Retinal pigment epithelial cell (primary cell): ENCODE measurements at regions not wholly inside any gene's neighbourhood (a gene's known extent, or its start where the extent isn't known, plus 50 kb on each side); places are given as distances from the start of the nearest gene placed in this dataset.

Experiments
- DNase-seq: peaks from one replicate; pipeline ENCODE4 v3.0.0-alpha.2; 2010; ENCODE audit warnings: low read depth
- H3K4me3 ChIP-seq: 2 replicates; pipeline ENCODE4 v1.5.1; 2011; ENCODE audit warnings: mild to moderate bottlenecking, low read length, control low read depth, moderate library complexity
- TF ChIP-seq, protein P1 (sequence below): conservative IDR thresholded peaks from 2 replicates; pipeline ENCODE4 v1.5.1; 2011; ENCODE audit warnings: low read depth, low read length, control low read depth, inconsistent platforms

DNA sequence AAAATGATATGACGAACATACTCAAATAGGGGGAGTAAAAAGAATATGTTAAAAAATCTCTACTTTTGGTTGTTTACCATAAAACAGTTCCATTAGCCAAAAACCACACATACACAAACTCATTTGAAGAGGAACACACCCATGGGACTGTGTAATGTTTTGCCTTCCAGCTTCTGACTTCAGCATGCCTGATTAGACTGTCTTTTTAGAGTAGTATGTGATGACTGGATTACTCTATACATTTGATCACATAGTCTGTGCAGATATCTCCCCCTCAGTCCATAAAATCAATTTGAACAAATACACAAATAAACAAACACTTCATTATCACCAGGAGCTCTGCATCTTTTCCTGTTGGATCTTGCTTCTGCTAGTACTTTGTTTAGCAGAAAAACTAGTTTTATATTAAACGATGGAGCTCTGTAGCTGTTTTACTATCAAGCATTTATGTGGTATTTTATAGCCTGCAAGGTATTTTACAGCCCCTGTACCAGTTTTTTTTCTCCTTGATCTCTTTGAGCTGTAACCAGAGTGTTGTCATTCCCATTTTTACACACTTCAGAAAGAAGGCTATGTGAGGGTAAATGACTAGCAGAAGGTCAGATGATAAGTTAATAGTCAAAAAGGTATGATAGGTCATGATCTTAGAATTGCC lies 866.5 kb upstream of the MAP3K7 start:
- no peak overlapping the region for H3K4me3 ChIP-seq
- no peak for DNase-seq

DNA sequence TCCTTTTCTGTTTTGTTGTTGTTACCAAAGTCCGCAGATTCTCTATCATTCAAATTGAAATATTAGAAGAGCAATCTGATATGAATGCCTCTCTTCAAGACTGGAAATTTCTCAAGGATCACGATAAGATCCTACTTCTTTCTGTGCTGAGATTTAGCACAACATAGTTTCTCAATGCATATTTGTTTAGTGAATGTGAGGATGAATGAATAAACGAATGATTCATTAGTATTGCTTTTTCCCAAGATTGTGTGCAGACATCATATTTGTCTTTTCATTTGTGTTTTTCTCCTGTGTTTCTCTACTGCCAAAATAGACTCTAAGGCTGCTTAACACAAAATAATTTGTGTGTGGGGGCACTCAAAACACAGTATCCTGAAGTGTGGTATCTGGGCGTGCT lies 862.7 kb upstream of the MAP3K7 start:
- TF ChIP-seq, protein P1, sequence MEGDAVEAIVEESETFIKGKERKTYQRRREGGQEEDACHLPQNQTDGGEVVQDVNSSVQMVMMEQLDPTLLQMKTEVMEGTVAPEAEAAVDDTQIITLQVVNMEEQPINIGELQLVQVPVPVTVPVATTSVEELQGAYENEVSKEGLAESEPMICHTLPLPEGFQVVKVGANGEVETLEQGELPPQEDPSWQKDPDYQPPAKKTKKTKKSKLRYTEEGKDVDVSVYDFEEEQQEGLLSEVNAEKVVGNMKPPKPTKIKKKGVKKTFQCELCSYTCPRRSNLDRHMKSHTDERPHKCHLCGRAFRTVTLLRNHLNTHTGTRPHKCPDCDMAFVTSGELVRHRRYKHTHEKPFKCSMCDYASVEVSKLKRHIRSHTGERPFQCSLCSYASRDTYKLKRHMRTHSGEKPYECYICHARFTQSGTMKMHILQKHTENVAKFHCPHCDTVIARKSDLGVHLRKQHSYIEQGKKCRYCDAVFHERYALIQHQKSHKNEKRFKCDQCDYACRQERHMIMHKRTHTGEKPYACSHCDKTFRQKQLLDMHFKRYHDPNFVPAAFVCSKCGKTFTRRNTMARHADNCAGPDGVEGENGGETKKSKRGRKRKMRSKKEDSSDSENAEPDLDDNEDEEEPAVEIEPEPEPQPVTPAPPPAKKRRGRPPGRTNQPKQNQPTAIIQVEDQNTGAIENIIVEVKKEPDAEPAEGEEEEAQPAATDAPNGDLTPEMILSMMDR = no peak
- no peak overlapping the region for H3K4me3 ChIP-seq
- DNase-seq = no peak

More for the DNA sequence above, 866.5 kb upstream of the MAP3K7 start:
- TF ChIP-seq, protein P1 = no peak

DNA sequence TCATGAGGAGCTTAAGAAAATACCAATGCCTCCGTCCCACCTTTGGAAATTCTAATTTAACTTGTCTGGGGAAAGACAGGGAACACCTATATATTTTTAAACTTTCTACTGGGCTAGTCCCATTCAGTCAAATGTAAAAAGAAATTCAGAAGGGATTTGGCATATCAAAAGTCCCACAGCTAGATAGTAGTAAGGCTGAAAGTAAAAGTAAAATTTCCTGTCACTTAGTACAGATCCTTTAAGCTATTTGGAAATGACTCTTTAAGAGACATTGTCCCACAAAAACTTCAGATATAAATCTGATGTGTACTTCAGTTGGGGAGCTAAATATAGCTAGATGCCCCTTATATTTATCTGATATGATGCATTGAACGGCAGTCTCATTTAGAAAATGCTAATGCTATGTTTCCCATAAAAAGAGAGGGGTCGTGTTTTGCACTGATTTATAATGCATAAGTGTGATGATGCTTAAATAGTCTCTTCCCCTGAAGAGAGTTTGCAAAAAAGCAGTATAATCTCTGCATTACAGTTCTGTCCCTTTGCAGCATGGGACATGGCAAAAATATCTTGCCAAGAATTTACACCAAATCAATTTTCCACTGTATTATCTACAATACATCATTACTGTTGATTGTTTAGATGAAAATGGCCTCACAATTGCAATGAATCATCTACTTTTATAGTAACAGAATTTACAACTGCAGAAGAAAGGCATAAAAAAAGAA lies 860.8 kb upstream of the MAP3K7 start:
- H3K4me3 ChIP-seq = no peak overlapping the region
- TF ChIP-seq, protein P1 = no peak
- no peak for DNase-seq

DNA sequence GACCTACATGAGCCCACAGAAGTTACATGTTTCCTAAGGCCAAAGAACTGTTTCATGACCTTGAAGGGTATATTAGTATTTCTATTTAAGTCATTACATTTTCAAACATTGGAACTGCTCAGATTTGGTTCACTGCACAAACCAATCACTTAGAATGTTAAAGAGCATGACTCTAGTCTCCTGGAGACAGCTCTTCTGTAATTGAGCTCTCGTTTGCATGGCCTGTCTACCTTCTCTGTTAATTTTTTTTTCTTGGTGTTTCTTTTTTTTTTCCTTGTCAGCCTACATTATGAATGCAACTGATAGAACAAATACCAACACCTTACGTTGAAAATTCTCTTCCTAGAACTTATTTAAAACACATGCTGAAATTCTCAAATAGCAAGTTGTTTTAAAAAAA lies 860.2 kb upstream of the MAP3K7 start:
- no peak overlapping the region for H3K4me3 ChIP-seq
- no peak for DNase-seq
- TF ChIP-seq, protein P1 = no peak

DNA sequence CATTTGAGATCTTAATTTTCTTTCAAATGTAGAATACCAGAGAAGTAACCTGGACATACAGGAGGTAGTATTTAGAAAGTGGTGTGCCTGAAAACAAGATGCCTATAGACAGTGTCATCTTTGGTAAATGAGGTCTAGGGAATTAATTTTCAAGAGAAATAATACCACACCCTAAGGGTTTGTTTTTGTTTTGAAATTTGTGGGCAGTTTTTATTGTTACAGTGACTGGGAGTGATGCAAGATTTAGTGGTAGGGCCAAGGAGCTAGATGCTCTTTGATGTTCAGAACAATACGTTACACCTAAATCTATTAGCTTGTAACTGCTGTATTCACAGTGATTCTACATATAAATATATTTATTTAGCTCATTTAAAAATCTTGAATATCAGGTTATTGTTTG lies 856.5 kb upstream of the MAP3K7 start:
- TF ChIP-seq, protein P1 = no peak
- no peak for DNase-seq
- no peak overlapping the region for H3K4me3 ChIP-seq

DNA sequence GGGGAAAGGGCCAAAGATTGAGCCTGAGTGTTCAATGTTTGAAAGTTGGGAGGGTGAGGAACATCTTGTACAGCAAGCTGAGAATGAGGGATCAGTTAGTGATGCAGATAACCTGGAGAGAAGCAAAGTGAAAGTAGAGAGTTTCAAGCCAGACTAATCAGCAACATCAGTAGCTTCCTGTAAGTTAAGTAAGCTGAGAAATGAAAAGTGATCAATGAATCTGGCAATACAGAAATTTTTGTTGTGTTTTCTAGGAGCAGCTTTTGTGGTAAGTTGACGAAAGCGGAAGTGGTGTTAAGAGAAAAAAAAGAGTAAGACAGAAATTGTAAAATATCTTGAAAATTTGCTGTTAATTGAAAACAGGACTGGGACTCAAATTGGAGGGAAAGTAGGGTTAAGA lies 855.5 kb upstream of the MAP3K7 start:
- no peak for DNase-seq
- no peak overlapping the region for H3K4me3 ChIP-seq
- TF ChIP-seq, protein P1 = no peak

DNA sequence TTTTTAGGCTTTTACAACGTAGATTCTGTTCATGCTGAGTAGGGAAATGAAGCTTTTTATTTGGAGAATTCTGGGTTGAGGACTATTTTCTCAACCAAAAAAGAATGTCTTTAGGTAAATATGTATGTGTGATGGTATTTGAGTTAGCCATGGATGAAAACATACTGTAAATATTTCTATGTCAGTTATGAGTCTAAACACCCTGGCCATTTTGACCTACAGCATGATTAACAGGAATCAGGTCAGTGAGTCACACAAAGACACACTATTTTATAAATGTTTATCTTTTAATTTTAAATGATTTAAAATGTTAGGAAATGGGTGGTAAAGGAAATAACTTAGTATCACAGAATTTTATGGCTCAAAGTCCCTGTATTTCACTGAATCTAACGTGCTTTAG lies 851.7 kb upstream of the MAP3K7 start:
- no peak overlapping the region for H3K4me3 ChIP-seq
- TF ChIP-seq, protein P1 = no peak
- DNase-seq = peak; percentile 7
